H1 (cell line): ENCODE measurements at regions not wholly inside any gene's neighbourhood (a gene's known extent, or its start where the extent isn't known, plus 50 kb on each side); places are given as distances from the start of the nearest gene placed in this dataset.

Experiments used
- CTCF ChIA-PET: fragments of 300-600 bp; sonication (Branson Sonifier 250); formaldehyde crosslinking; loops from one replicate; lab custom pipeline; 2021; ENCODE audit not compliant: partially characterized antibody; lab: Charles Lee
- POLR2A ChIA-PET: fragments of 300-600 bp; sonication (Branson Sonifier 250); formaldehyde crosslinking; loops from one replicate; lab custom pipeline; 2021; ENCODE audit warnings: inconsistent platforms; ENCODE audit not compliant: partially characterized antibody; lab: Charles Lee
- DNase-seq, 2 experiments: peaks; one replicate each; pipeline versions ENCODE4 v3.0.0 to v3.0.0-alpha.2; 2010 to 2022; ENCODE audit warnings: low spot score in 2 of 2, low read depth in 1 of 2, mixed read lengths in 1 of 2
- FAIRE-seq: peaks from 2 replicates; lab custom pipeline; 2011; peaks lifted over from hg19 to GRCh38; lab: Jason Lieb, UNC
- H2AFZ ChIP-seq: 2 replicates; pipeline ENCODE4 v1.8.1; 2012; ENCODE audit warnings: low read length, inconsistent platforms
- H2AK5ac ChIP-seq: 2 replicates; pipeline ENCODE4 v1.6.1; 2013; ENCODE audit warnings: low read depth, low read length
- H2BK120ac ChIP-seq: replicated peaks from 2 replicates; pipeline ENCODE3; 2013; ENCODE audit warnings: low read depth, low read length, inconsistent platforms
- H2BK12ac ChIP-seq: 2 replicates; pipeline ENCODE4 v1.6.1; 2013; ENCODE audit warnings: low read depth, low read length
- H2BK15ac ChIP-seq: 2 replicates; pipeline ENCODE4 v1.6.1; 2013; ENCODE audit warnings: low read length
- H2BK20ac ChIP-seq: 2 replicates; pipeline ENCODE4 v1.6.1; 2013; ENCODE audit warnings: low read length
- H2BK5ac ChIP-seq: 2 replicates; pipeline ENCODE4 v1.6.1; 2013; ENCODE audit warnings: low read depth, low read length
- H3K14ac ChIP-seq: 2 replicates; pipeline ENCODE4 v1.6.1; 2013; ENCODE audit warnings: inconsistent platforms; ENCODE audit not compliant: insufficient read length
- H3K18ac ChIP-seq: 2 replicates; pipeline ENCODE4 v1.6.1; 2013; ENCODE audit warnings: low read length; ENCODE audit errors: extremely low read depth
- H3K23ac ChIP-seq: 2 replicates; pipeline ENCODE4 v1.6.1; 2013; ENCODE audit warnings: inconsistent platforms; ENCODE audit not compliant: insufficient read length
- H3K23me2 ChIP-seq: 2 replicates; pipeline ENCODE4 v1.6.1; 2013; ENCODE audit warnings: low read depth, low read length
- H3K27ac ChIP-seq: 2 replicates; pipeline ENCODE4 v1.6.1; 2011; ENCODE audit warnings: low read depth, low read length, inconsistent platforms
- H3K27me3 ChIP-seq, 4 experiments: replicated peaks in 1 of 4; 1 replicate in 1 of 4; 2 replicates in 3 of 4; pipeline versions ENCODE4 v1.6.1 to v1.8.1; 2011 to 2013; ENCODE audit warnings: low read length in 3 of 4, mild to moderate bottlenecking in 3 of 4, inconsistent platforms in 2 of 4, mixed read lengths in 2 of 4, moderate library complexity in 1 of 4; ENCODE audit not compliant: control insufficient read depth in 3 of 4, insufficient read depth in 3 of 4; ENCODE audit errors: extremely low read depth in 1 of 4
- H3K36me3 ChIP-seq, 4 experiments: 2 replicates each; pipeline versions ENCODE4 v1.6.1 to v1.8.1; 2011 to 2013; ENCODE audit warnings: mild to moderate bottlenecking in 4 of 4, low read length in 3 of 4, moderate library complexity in 2 of 4, control low read depth in 1 of 4, inconsistent platforms in 1 of 4; ENCODE audit not compliant: insufficient read depth in 4 of 4, control insufficient read depth in 2 of 4
- H3K4ac ChIP-seq: replicated peaks from 2 replicates; pipeline ENCODE3; 2013; ENCODE audit warnings: low read length, low read depth, mixed read lengths, inconsistent platforms; ENCODE audit not compliant: insufficient read length
- H3K4me1 ChIP-seq, 4 experiments: replicated peaks in 1 of 4; 1 replicate in 1 of 4; 2 replicates in 3 of 4; pipeline versions ENCODE4 v1.6.1 to v1.8.1; 2011 to 2013; ENCODE audit warnings: low read length in 3 of 4, inconsistent platforms in 2 of 4, mixed read lengths in 1 of 4; ENCODE audit not compliant: insufficient read depth in 4 of 4, control insufficient read depth in 3 of 4
- H3K4me2 ChIP-seq, 2 experiments: 2 replicates each; pipeline versions ENCODE4 v1.6.1 to v1.8.1; 2011 to 2013; ENCODE audit warnings: low read depth in 2 of 2, low read length in 2 of 2, control low read depth in 1 of 2, inconsistent platforms in 1 of 2, mild to moderate bottlenecking in 1 of 2; ENCODE audit not compliant: insufficient read depth in 1 of 2
- H3K4me3 ChIP-seq, 4 experiments: fragments of 200-600, 300-600 bp in 1 of 4; sonication (generic), shearing (Covaris generic), sonication (Bioruptor Twin) in 1 of 4; 2 replicates each; pipeline versions ENCODE4 v1.5.1 to v1.8.1; 2011 to 2016; ENCODE audit warnings: low read length in 4 of 4, low read depth in 3 of 4, control low read depth in 2 of 4, inconsistent platforms in 2 of 4, mild to moderate bottlenecking in 2 of 4, mixed read lengths in 1 of 4, moderate library complexity in 1 of 4; ENCODE audit not compliant: insufficient read depth in 2 of 4; ENCODE audit errors: extremely low read depth in 1 of 4
- H3K56ac ChIP-seq: replicated peaks from 2 replicates; pipeline ENCODE3; 2013; ENCODE audit warnings: low read depth, mild to moderate bottlenecking, mixed read lengths, low read length, inconsistent platforms; ENCODE audit not compliant: insufficient read length
- H3K79me1 ChIP-seq: 2 replicates; pipeline ENCODE4 v1.6.1; 2013; ENCODE audit warnings: low read depth, low read length, control low read depth
- H3K79me2 ChIP-seq, 2 experiments: 2 replicates each; pipeline versions ENCODE4 v1.6.1 to v1.8.1; 2012 to 2013; ENCODE audit warnings: low read length in 2 of 2, mild to moderate bottlenecking in 2 of 2, inconsistent platforms in 1 of 2; ENCODE audit not compliant: insufficient read depth in 2 of 2, control insufficient read depth in 1 of 2
- H3K9ac ChIP-seq, 4 experiments: replicated peaks in 1 of 4; 1 replicate in 1 of 4; 2 replicates in 3 of 4; pipeline versions ENCODE4 v1.6.1 to v1.8.1; 2011 to 2013; ENCODE audit warnings: low read depth in 3 of 4, low read length in 3 of 4, control low read depth in 2 of 4, mild to moderate bottlenecking in 2 of 4, moderate library complexity in 2 of 4, inconsistent platforms in 1 of 4; ENCODE audit errors: extremely low read depth in 1 of 4
- H3K9me3 ChIP-seq, 2 experiments: 2 replicates each; pipeline versions ENCODE4 v1.6.1 to v1.8.1; 2012 to 2013; ENCODE audit warnings: mild to moderate bottlenecking in 2 of 2, moderate library complexity in 2 of 2, control low read depth in 1 of 2, inconsistent platforms in 1 of 2, low read depth in 1 of 2, low read length in 1 of 2, mixed read lengths in 1 of 2; ENCODE audit not compliant: insufficient read depth in 2 of 2
- H4K20me1 ChIP-seq, 2 experiments: replicated peaks in 1 of 2; 2 replicates each; pipeline versions ENCODE3 to v1.8.1; 2011 to 2013; ENCODE audit warnings: inconsistent platforms in 2 of 2, low read length in 2 of 2, mild to moderate bottlenecking in 1 of 2; ENCODE audit not compliant: insufficient read depth in 2 of 2, control insufficient read depth in 1 of 2
- H4K5ac ChIP-seq: 2 replicates; pipeline ENCODE4 v1.6.1; 2013; ENCODE audit warnings: low read length, low read depth, mixed read lengths, inconsistent platforms; ENCODE audit not compliant: insufficient read length
- H4K8ac ChIP-seq: 2 replicates; pipeline ENCODE4 v1.8.0; 2013; ENCODE audit warnings: mild to moderate bottlenecking, moderate library complexity, low read length, inconsistent platforms; ENCODE audit not compliant: insufficient read depth; ENCODE audit errors: extremely low read depth
- H4K91ac ChIP-seq: replicated peaks from 2 replicates; pipeline ENCODE3; 2013; ENCODE audit warnings: low read length, mixed read lengths, inconsistent platforms; ENCODE audit not compliant: insufficient read length
- ASH2L ChIP-seq: fragments of 200-600, 300-600 bp; sonication (generic); IDR thresholded peaks from one replicate; pipeline ENCODE4 v1.7.1; 2017; ENCODE audit warnings: low read length
- CBX8 ChIP-seq: fragments of 300-800, 300-1000 bp; sonication (generic); IDR thresholded peaks from 2 replicates; pipeline ENCODE4 v1.7.1; 2016; ENCODE audit warnings: low read depth, low read length, borderline replicate concordance
- CEBPB ChIP-seq: IDR thresholded peaks from 2 replicates; pipeline ENCODE4 v1.6.1; 2012; ENCODE audit warnings: low read depth, low read length
- CREB1 ChIP-seq: IDR thresholded peaks from 2 replicates; pipeline ENCODE4 v1.6.1; 2012; ENCODE audit warnings: inconsistent platforms
- FOSL1 ChIP-seq: IDR thresholded peaks from 2 replicates; pipeline ENCODE4 v1.6.1; 2011; ENCODE audit warnings: mild to moderate bottlenecking, low read depth, low read length, moderate library complexity; ENCODE audit not compliant: insufficient read depth
- MAFK ChIP-seq: IDR thresholded peaks from 2 replicates; pipeline ENCODE4 v1.6.1; 2012; ENCODE audit warnings: low read depth, mild to moderate bottlenecking, improper control_type of control experiment, low read length
- POLR2A ChIP-seq, 2 experiments: IDR thresholded peaks; 1 replicate in 1 of 2; 2 replicates in 1 of 2; pipeline ENCODE4 v1.6.1; 2011; ENCODE audit warnings: low read depth in 2 of 2, low read length in 2 of 2, mild to moderate bottlenecking in 2 of 2; ENCODE audit errors: control extremely low read depth in 1 of 2
- RXRA ChIP-seq: IDR thresholded peaks from 2 replicates; pipeline ENCODE4 v1.6.1; 2011; ENCODE audit warnings: low read depth, mild to moderate bottlenecking, low read length, moderate library complexity; ENCODE audit not compliant: insufficient read depth
- SIN3A ChIP-seq, 2 experiments: IDR thresholded peaks in 1 of 2; conservative IDR thresholded peaks in 1 of 2; 2 replicates each; pipeline ENCODE4 v1.6.1; 2011 to 2012; ENCODE audit warnings: low read length in 2 of 2, improper control_type of control experiment in 1 of 2, low read depth in 1 of 2, mild to moderate bottlenecking in 1 of 2
- SP2 ChIP-seq: IDR thresholded peaks from 2 replicates; pipeline ENCODE4 v1.6.1; 2012; ENCODE audit warnings: mild to moderate bottlenecking, low read length, inconsistent platforms
- TBP ChIP-seq: IDR thresholded peaks from 2 replicates; pipeline ENCODE4 v1.6.1; 2011; ENCODE audit warnings: low read depth, low read length, improper control_type of control experiment
- WGBS, 2 experiments: shearing (Covaris generic) in 1 of 2; methylation state at CpG; one replicate each; pipeline versions ENCODE4 v1.1.6 to v1.1.7; 2013 to 2015; ENCODE audit warnings: low lambda C conversion rate in 2 of 2, mixed read lengths in 2 of 2, inconsistent platforms in 1 of 2, low coverage in 1 of 2, missing lambda C conversion rate in 1 of 2; ENCODE audit not compliant: insufficient replicate concordance in 2 of 2, insufficient coverage in 1 of 2, insufficient read length in 1 of 2; ENCODE audit errors: extremely low coverage in 1 of 2, missing lambda C conversion rate in 1 of 2; 5-methylcytosine and 5-hydroxymethylcytosine counted together
- TF ChIP-seq, protein P1 (sequence below): IDR thresholded peaks from 2 replicates; pipeline ENCODE4 v1.6.1; 2011; ENCODE audit warnings: low read length, improper control_type of control experiment

DNA sequence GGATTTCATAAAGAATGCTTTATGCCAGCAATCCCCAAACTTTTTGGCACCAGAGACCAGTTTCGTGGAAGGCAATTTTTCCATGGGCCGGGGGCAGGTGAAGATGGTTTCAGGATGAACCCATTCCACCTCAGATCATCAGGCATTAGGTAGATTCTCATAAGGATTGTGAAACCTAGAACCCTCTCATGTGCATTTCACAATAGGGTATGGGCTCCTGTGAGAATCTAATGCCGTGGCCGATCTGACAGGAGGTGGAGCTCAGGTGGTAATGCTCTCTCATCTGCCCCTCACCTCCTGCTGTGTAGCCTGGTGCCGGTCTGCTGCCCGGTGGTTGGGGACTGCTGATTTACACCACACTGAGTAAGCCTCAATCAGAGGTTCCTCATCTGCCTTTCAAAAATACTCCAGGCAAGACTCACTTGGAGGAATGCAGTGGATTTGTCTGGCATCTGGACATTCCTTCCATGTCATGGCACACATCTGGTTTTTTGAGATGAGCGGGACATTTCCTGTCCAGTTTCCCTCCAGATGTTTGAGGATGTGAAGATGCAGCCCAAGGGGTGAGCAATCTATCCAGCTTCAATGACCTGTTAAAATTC is 185.8 kb downstream of the VAPA start:
- H3K27me3 ChIP-seq, result no peaks in the 10 kb centered on the region; a peak in 1 of 7 replicates
- H2BK12ac ChIP-seq, result no peak overlapping the region
- no peak overlapping the region for H3K27ac ChIP-seq
- no peaks in the 10 kb centered on the region for H3K79me2 ChIP-seq
- CTCF ChIA-PET, result no interaction called here
- TF ChIP-seq CBX8, result no peak
- TF ChIP-seq TBP, result no peak
- no peak for TF ChIP-seq CEBPB
- TF ChIP-seq, protein P1, sequence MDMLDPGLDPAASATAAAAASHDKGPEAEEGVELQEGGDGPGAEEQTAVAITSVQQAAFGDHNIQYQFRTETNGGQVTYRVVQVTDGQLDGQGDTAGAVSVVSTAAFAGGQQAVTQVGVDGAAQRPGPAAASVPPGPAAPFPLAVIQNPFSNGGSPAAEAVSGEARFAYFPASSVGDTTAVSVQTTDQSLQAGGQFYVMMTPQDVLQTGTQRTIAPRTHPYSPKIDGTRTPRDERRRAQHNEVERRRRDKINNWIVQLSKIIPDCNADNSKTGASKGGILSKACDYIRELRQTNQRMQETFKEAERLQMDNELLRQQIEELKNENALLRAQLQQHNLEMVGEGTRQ, result no peak
- no peak for TF ChIP-seq FOSL1
- no peak for TF ChIP-seq CREB1
- no peak for TF ChIP-seq POLR2A (IDR thresholded peaks at IDR 0.05; ENCODE audit: control extremely low read depth in 1 of 2, low read depth in 2 of 2, low read length in 2 of 2)
- TF ChIP-seq RXRA, result no peak
- no peak for TF ChIP-seq ASH2L
- no peak for TF ChIP-seq SIN3A (conservative IDR thresholded peaks at IDR 0.05 in 1 of 2, IDR thresholded peaks at IDR 0.05 in 1 of 2; ENCODE audit: low read depth in 1 of 2, low read length in 2 of 2)
- no peak for TF ChIP-seq SP2
- no peak for TF ChIP-seq MAFK
- FAIRE-seq, result no peak
- H3K4ac ChIP-seq, result peak overlapping the region; percentile 10
- H2AK5ac ChIP-seq, result no peak overlapping the region
- H4K5ac ChIP-seq, result no peak overlapping the region
- no peak overlapping the region for H3K4me2 ChIP-seq
- no peak overlapping the region for H2AFZ ChIP-seq
- no peaks in the 10 kb centered on the region for H3K23me2 ChIP-seq
- H4K20me1 ChIP-seq, result no peaks in the 10 kb centered on the region
- H4K91ac ChIP-seq, result no peak overlapping the region
- no peak overlapping the region for H3K9ac ChIP-seq
- no peak overlapping the region for H3K18ac ChIP-seq
- H3K4me3 ChIP-seq, result no peak overlapping the region
- no peak overlapping the region for H3K56ac ChIP-seq
- no peak overlapping the region for H3K23ac ChIP-seq
- H2BK15ac ChIP-seq, result no peak overlapping the region
- no peaks in the 10 kb centered on the region for H3K79me1 ChIP-seq
- peak overlapping the region; percentile 56; the same call in 1 of the 2 replicates for H2BK20ac ChIP-seq
- 0 out of 4 replicates have a peak, but pooled peaks cover 0 to 1% of the 10 kb centered on the region in 2 experiments for H3K9me3 ChIP-seq
- no peak overlapping the region for H2BK5ac ChIP-seq
- POLR2A ChIA-PET, result no interaction called here
- no peak overlapping the region for H2BK120ac ChIP-seq
- H4K8ac ChIP-seq, result no peak overlapping the region
- no peak for DNase-seq
- H3K36me3 ChIP-seq, result no peaks in the 10 kb centered on the region
- H3K4me1 ChIP-seq, result peaks cover 4 to 24% (median 18%) of the 10 kb centered on the region in 4 experiments
- H3K14ac ChIP-seq, result no peak overlapping the region
- 96% methylated on average over 7 of the region's 7 CpGs; no CpG with 5 or more reads in 1 of the 2 experiments for WGBS, 2 experiments
